NK-92 treated with Interleukin-12 subunit alpha and Interleukin-12 subunit beta, amount 100 ng/mL, for 24 hours (cell line): ENCODE measurements at regions not wholly inside any gene's neighbourhood (a gene's known extent, or its start where the extent isn't known, plus 50 kb on each side); places are given as distances from the start of the nearest gene placed in this dataset.
"Not testable (repeated sequence)": the region's sequence is repeated elsewhere in the genome, so short reads cannot be mapped to it uniquely, and the experiment has no call there.

ENCODE experiments used
- DNase-seq: peaks from one replicate; lab custom pipeline; 2025; lab: John Stamatoyannopoulos, UW

- no peak for DNase-seq
These were observed 859.1 kb downstream of the DIAPH3 start for GRCh38 chr13:59304596-59304995.

GRCh38 chr13:59305896-59306295, 857.8 kb downstream of the DIAPH3 start:
- DNase-seq: no peak

DNA sequence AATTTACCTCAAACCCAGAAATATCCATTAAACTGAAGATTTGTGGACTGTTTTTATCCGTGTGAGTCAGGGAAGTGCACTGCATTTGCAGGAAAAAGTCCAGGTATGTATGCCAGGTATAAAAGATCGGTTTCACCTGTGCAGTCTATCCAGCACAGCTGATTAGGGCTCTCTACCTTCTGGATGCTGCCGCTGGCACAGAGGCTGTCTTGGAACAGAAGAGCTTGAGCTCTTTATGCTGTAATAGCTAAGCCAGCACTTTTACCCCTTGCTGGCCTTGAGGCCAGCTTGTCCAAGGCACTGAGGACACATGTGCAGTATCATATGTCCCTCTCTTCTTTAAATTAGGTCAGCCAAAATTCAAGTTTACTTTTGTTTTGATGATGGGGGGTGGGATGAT, 851.0 kb downstream of the DIAPH3 start:
- no peak for DNase-seq

DNA sequence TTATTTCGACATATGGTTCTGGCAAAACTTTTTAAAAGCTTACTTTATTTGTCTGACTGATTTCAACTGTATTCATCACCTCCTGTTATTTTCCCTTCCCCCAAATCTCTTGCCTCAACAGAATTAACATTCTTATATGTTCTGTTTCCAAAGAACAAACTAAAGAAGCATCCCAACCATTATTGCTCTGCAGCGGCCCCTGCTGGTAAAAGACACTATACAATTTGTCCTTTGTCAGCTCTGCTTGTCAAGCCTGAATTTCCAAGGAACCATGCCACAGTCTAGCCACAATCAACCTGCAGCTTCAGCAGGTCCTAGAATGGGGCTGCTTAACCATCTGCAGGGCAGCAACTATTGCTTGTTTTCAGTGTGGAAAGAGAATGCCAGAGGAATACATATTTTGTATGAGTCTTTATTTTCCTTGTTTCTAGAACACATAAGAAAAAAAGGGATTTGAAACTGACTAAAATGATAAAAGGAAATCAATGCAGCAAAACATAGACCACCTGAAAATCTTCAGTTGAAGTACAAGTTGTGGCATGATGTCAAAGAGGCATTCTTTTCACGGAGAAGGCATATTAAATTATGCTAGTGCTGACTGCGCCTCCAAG, 845.3 kb downstream of the DIAPH3 start:
- peak; percentile 4 for DNase-seq

DNA sequence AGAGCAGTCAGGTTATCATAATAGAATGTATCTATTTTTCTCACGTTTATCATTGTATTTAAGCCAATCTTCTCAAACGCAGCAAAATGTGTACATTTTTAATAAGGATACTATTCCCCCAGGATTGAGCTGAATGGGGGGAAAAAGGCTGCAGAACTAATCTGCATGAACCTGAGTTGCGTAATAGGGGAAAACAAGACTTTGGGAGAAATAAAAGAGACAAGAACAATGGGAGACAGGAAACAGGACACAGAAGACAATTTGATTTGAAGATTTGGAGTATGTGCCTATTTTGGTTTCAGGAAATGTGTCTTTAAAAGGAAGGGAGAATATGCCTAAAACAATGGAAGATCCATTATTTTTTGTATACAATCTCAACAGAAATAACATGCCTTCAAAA, 844.5 kb downstream of the DIAPH3 start:
- DNase-seq: no peak

GRCh38 chr13:59320021-59320420, 843.7 kb downstream of the DIAPH3 start:
- no peak for DNase-seq

DNA sequence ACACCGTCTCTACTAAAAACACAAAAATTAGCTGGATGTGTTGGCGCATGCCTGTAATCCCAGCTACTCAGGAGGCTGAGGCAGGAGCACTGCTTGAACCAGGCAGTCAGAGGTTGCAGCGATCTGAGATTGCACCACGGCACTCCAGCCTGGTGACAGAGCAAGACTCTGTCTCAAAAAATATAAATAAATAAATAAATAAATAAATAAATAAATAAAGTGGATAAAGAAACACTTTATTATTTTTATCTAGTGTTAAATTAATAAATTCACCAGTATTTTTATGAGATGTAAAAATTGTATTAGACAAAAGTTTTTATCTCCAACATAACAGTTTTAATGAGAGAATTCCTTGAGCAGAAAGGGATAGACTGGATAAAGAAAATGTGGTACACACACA, 839.3 kb downstream of the DIAPH3 start:
- DNase-seq: not testable (repeated sequence)

DNA sequence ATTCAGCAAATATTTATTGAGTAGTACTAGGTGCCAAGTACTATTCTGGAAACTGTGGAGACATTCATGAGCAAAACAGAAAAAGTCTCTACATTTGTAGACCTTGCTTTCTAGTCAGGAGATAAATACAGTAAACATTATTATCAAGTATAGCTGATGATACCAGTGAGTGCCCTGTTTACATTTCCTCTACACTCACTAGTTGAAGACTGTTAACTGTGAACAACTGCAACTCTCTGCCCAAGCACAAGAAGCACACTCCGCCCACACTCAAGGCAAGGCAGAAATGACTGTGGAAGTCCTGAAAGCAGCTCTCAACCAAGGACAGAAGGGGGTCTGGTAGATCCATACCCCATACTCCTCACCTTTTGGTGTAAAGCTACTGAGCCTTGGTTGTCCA, 837.0 kb downstream of the DIAPH3 start:
- DNase-seq: no peak

DNA sequence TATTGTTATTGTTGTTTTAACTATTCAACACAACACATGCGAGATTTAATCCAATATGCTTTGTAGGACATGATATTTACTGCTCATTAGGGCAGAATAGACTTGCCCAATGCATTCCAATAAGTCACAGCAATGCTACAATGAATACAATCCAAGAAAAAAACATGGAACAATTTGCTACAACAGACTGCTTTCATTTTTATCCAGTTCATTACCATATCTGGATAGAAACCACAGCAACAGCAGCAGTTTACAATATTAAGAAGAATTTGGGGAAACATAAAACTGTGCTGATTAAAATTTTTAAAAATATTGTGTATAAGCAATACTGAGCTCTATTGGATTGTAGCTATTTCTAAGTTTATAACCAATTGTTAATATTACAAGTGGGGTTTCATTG, 833.0 kb downstream of the DIAPH3 start:
- no peak for DNase-seq

DNA sequence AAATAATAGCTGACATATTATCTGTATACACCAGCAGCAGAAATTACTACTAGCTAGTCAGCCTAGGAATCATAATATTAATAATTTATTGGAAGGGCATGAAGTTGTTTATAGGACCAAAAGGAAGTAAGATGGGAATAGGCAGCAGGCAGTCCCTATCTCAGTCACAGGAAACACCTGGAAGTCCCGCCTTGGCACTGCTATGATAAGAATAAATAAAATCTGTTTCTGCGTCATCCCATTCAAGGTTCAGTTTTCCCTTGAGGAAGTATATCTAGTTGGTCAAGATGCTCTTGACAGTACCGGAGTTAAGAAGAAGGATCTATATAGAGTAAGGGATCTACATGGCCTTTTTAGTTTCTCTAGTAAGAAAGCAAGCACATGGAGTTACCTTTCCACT, 830.8 kb downstream of the DIAPH3 start:
- no peak for DNase-seq

- no peak for DNase-seq
These were observed 826.7 kb downstream of the DIAPH3 start for GRCh38 chr13:59337070-59337469.

DNA sequence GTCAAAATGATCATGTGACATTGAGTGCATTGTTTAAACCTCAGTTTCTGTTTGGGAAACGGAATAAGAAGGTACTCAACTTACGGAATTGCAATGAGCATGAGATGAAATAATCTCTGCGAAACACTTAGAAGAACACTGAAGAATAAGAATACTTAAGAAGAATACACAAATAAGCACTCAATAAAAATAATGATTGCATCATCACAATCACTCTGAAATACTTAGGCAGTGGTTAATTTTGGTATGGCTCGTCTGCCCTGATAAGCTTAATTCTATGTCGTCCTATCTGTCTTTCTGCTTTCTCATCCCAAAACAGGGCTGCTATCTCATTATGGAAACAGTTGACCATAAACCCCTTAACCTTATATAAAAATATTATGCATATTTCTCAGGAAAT, 823.6 kb downstream of the DIAPH3 start:
- no peak for DNase-seq

- no peak for DNase-seq
These were observed 823.1 kb downstream of the DIAPH3 start for GRCh38 chr13:59340581-59340980.

GRCh38 chr13:59342400-59342799, 821.3 kb downstream of the DIAPH3 start:
- DNase-seq: no peak

DNA sequence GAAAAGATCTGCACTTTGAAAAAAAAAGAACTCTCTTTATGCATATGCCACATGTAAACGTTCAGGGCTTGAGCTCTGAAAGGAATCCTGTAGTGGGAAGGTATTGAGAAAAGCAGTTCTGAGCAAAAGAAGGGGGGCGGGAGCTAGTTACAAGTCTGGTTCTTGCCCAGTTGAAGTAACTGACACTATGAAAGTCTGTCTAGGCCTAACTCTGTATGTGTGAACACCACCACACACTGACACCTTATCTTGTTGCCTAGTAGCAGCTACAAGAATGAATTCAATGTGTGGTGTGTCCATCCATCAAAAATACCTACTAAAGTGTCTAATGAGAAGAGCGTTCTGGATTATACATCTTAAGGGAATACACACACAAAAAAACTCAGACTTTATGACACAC, 820.6 kb downstream of the DIAPH3 start:
- no peak for DNase-seq

DNA sequence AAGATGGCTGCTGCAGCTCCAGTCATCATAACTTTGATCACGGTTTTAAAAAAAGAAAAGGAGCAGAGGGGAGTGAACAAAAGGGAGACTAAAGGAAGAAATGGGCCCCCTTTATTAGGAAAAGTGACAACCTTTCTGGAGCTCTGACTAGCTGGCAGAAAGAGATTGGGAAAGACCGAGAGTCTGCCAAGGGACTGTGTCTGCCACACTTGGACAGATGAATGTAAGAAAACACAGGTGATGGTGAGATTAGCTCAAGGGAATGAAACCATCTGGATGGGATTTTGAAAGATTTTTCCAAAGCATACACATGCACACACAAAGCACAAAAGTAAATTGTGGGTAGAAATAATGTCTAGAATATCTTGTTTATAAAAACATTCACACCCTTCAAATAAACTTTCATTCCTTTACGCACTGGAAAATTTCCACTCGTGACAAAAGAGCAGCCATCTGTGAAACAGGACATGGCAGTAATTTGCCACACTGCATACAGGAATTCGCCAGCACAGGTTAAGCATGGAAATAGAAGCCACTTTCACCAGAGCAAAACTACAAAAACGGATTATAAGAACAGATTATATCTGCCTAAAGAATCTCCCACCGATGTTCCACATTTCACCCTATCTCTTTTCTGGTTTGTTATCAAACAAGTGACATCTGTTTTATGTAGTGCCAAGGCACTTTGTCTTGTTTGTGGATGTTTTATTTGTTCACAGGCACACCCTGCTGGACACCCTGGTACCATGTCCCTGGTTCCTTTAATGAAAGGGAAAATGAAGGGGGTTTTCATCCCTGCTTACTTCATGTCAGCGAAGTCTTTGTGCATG, 819.5 kb downstream of the DIAPH3 start:
- DNase-seq: no peak

DNA sequence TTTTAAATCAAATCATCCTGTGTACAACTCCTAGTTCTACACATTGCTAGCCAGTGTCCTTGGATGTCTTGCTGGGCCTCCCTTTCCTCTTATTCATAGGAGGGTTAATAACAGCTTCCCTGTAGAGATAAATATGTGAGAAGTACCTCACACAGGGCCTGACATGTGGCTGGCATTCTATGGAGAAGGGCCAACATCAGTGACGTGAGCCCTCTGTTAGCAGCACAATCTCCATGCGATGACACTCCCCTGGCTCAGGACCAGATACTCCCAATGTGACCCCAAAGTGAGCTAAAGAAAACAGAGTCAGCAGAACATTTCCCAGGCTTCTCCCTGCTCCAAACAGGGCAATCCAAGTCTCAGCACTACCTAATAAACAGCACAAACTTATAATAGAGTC, 818.4 kb downstream of the DIAPH3 start:
- DNase-seq: no peak

DNA sequence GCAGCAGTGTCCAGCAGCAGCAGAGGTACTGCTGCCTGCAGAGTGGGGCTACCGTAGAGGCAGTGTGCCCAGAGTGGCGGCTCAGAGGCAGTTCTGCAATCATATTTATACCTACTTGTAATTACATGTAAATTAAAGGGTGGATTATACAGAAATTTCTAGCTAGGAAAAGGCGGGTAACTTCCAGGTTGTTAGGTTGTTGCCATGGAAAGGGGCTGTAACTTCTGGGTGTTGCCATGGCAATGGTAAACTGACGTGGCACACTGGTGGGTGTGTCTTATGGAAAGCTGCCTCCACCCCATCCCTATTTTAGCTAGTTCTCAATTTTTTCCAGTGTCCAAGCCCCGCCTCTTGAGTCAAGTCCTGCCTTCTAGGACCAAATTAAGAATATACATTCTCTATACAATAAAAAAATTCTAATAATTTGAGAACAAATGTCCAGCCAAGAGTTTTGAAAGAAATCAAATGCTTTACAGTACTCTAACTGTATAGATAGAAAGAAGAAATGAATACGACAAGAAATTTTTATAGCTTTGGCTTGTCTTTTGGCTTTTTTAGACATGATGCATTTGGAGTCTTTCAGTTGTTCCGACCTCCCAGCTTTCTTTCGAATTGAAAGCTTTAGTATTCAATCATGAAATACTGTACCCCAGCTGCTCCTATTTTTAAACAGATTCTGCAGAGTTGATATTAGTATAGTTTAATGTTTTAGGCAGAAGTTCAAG, 816.6 kb downstream of the DIAPH3 start:
- no peak for DNase-seq

- DNase-seq: no peak
These were observed 815.1 kb downstream of the DIAPH3 start for GRCh38 chr13:59348617-59349016.

DNA sequence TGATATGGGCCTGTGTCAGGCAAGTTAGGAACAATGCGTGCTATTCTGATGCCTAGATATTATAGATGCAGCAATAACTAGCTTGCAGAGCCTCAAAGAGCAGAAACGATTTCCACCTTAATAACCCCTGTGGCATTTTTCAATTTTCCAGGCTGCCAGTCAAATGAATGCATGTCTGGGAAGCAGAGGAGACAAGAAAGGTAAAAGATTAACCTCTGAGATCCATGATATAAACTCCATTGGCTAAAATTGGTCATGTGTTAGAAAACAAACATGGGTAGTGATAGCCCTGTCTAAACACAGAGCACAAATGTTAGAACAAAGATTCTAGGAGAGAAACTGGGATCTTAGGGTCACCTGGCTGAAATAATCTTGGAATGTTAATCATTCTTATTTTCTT, 811.1 kb downstream of the DIAPH3 start:
- DNase-seq: no peak

GRCh38 chr13:59354665-59355369, 808.9 kb downstream of the DIAPH3 start:
- DNase-seq: no peak

DNA sequence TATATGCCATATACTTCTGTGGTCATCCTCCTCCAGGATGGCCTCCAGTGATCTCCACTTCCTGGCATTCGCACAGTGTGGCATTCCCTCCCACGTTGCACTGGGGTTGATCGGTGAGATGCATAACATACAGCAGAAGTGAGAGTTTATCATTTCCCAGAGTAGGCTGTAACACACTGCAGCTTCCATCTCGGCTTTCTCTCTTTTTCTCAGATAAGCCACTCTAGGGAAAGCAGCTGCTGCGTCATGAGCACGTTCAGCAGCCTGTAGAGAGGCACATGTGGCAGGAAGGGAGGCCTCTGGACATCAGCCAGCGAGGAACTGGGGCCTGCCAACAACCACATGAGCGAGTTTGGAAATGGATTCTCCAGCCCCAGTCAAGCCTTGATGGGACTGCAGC, 807.1 kb downstream of the DIAPH3 start:
- DNase-seq: no peak

DNA sequence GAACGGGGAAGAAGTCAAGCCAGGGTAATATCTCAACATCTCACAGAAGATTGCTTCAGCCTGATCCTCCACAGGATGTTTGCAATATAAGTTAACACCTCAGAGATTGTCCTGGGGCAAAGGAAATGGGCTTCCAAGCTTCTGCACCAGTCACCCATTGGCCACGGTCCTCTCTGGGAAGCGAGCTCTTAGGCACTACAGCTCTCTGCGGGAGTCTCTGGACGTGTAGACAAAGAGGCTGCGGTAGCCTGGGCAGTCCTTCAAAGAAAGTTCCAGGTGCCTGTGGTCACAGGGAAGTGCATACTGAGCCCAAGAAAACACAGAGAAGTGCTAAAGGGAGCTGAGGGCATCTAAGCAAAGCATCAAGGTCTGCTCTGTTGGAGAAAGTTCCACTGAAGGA, 805.7 kb downstream of the DIAPH3 start:
- DNase-seq: no peak
